ENCODE measurements at regions not wholly inside any gene's neighbourhood (a gene's known extent, or its start where the extent isn't known, plus 50 kb on each side); places are given as distances from the start of the nearest gene placed in this dataset.
A peak's percentile ranks its signal among the peaks of the same experiment; 100 is the strongest.

DNA sequence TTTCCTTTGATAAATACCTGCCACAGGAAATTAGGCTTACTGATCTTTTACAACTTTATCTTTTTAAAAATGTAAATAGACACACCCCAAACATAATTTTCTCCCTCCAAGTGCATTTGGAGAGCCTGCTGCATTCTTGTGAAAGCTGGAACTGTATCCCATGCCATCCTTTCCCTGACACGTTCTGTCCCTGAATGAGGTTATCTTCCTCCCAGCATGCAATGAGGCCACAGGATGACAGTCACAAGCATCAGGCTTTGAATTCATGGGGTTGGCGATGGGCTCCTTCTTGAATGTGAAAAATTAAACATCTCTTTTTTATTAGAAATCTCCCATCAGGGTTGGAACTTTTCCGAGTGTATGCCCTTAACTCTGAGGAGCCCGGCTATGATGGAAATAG is 77.8 kb downstream of the CTAGE1 start:
- no peak for ATAC-seq (ENCODE audit: insufficient number of reproducible peaks, low FRiP score, low read depth)
- Histone ChIP-seq H3K27ac (no peak overlapping the region), H3K36me3 (no peaks in the 10 kb centered on the region), H3K9me3 (no peaks in the 10 kb centered on the region), H3K4me1 (ENCODE audit: control insufficient read depth in 1 of 2, low read depth in 2 of 2) (peaks cover 19 to 52% of the 10 kb centered on the region in 2 donors), H3K4me3 (no peak overlapping the region), H3K27me3 (replicated peaks; ENCODE audit: insufficient read depth) (no peaks in the 10 kb centered on the region)
- TF ChIP-seq, protein P1, sequence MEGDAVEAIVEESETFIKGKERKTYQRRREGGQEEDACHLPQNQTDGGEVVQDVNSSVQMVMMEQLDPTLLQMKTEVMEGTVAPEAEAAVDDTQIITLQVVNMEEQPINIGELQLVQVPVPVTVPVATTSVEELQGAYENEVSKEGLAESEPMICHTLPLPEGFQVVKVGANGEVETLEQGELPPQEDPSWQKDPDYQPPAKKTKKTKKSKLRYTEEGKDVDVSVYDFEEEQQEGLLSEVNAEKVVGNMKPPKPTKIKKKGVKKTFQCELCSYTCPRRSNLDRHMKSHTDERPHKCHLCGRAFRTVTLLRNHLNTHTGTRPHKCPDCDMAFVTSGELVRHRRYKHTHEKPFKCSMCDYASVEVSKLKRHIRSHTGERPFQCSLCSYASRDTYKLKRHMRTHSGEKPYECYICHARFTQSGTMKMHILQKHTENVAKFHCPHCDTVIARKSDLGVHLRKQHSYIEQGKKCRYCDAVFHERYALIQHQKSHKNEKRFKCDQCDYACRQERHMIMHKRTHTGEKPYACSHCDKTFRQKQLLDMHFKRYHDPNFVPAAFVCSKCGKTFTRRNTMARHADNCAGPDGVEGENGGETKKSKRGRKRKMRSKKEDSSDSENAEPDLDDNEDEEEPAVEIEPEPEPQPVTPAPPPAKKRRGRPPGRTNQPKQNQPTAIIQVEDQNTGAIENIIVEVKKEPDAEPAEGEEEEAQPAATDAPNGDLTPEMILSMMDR (IDR thresholded peaks at IDR 0.05): no peak
- DNase-seq (ENCODE audit: low spot score): no peak

DNA sequence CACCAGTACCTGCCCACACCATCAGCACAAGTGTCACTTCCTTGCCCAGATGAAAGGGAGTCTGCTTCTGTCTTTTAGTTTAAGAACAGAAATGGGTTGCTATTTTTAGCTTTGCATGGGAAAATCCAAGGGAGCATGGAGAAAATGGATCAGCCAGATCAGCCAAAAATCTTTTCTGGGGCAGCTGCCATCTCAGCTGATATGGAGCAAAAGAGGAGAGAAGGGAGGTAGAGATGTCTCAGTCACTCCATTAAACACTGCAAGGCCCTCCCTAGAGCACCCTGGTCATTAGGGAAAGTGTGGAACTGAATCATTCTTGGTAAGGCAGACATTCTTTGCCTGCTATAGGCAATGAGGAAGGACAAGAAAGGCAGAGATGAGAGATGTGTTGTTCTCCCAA is 79.9 kb downstream of the CTAGE1 start:
- Histone ChIP-seq H3K4me3 (no peak overlapping the region), H3K36me3 (no peaks in the 10 kb centered on the region), H3K4me1 (ENCODE audit: control insufficient read depth in 1 of 2, low read depth in 2 of 2) (peaks cover 19 to 42% of the 10 kb centered on the region in 2 donors), H3K27ac (peak overlapping the region in 1 of 2 donors; percentile 10), H3K27me3 (replicated peaks; ENCODE audit: insufficient read depth) (no peaks in the 10 kb centered on the region), H3K9me3 (no peaks in the 10 kb centered on the region)
- TF ChIP-seq, protein P1 (IDR thresholded peaks at IDR 0.05): no peak
- ATAC-seq (ENCODE audit: insufficient number of reproducible peaks, low FRiP score, low read depth) (no peak), DNase-seq (ENCODE audit: low spot score) (no peak)

DNA sequence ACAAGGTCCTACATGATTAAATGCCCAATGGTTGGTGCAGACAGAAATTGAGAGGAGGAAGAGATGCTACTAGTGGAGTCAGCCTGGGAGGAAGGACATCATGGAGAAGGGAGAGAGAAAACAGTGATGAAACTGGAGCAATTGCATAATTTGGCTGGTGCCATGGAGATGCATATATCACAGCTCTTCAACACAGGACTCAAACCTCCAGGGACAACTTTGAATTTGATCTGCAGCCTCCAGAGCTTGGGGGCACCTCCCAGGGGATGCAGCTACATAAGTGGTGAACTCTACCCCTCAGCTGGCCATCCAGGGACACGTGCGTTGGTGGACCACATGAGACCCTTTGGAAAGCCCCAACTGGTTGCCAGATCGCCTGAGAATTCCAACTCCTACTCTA is 80.4 kb downstream of the CTAGE1 start:
- H3K27ac ChIP-seq: no peak overlapping the region
- no peaks in the 10 kb centered on the region for H3K36me3 ChIP-seq
- no peaks in the 10 kb centered on the region for H3K9me3 ChIP-seq
- TF ChIP-seq, protein P1 (IDR thresholded peaks at IDR 0.05): no peak
- DNase-seq (ENCODE audit: low spot score) (no peak), ATAC-seq (ENCODE audit: insufficient number of reproducible peaks, low FRiP score, low read depth) (no peak)
- no peaks in the 10 kb centered on the region for H3K27me3 ChIP-seq (replicated peaks; ENCODE audit: insufficient read depth)
- H3K4me3 ChIP-seq: no peak overlapping the region
- H3K4me1 ChIP-seq (ENCODE audit: control insufficient read depth in 1 of 2, low read depth in 2 of 2): peaks cover 19 to 37% of the 10 kb centered on the region in 2 donors

GRCh38 chr18:22336406-22336805 is 81.3 kb downstream of the CTAGE1 start:
- Histone ChIP-seq H3K9me3 (no peaks in the 10 kb centered on the region), H3K27me3 (replicated peaks; ENCODE audit: insufficient read depth) (no peaks in the 10 kb centered on the region), H3K36me3 (no peaks in the 10 kb centered on the region), H3K27ac (no peak overlapping the region), H3K4me1 (ENCODE audit: control insufficient read depth in 1 of 2, low read depth in 2 of 2) (peaks cover 19 to 33% of the 10 kb centered on the region in 2 donors), H3K4me3 (no peak overlapping the region)
- TF ChIP-seq, protein P1 (IDR thresholded peaks at IDR 0.05): no peak
- DNase-seq (ENCODE audit: low spot score): no peak
- no peak for ATAC-seq (ENCODE audit: insufficient number of reproducible peaks, low FRiP score, low read depth)

GRCh38 chr18:22335731-22336198 is 82.0 kb downstream of the CTAGE1 start:
- no peaks in the 10 kb centered on the region for H3K36me3 ChIP-seq
- no peaks in the 10 kb centered on the region for H3K27me3 ChIP-seq (replicated peaks; ENCODE audit: insufficient read depth)
- TF ChIP-seq, protein P1 (IDR thresholded peaks at IDR 0.05): no peak
- DNase-seq (ENCODE audit: low spot score): no peak
- peak overlapping the region; percentile 63 for H3K4me3 ChIP-seq
- no peaks in the 10 kb centered on the region for H3K9me3 ChIP-seq
- ATAC-seq (ENCODE audit: insufficient number of reproducible peaks, low FRiP score, low read depth): no peak
- peaks cover 19 to 33% of the 10 kb centered on the region in 2 donors for H3K4me1 ChIP-seq (ENCODE audit: control insufficient read depth in 1 of 2, low read depth in 2 of 2)
- peak overlapping the region in 1 of 2 donors; percentile 40 for H3K27ac ChIP-seq
